Nephron (organoid): ENCODE measurements at regions not wholly inside any gene's neighbourhood (a gene's known extent, or its start where the extent isn't known, plus 50 kb on each side); places are given as distances from the start of the nearest gene placed in this dataset.
"Not testable (repeated sequence)": the region's sequence is repeated elsewhere in the genome, so short reads cannot be mapped to it uniquely, and the experiment has no call there.

Experiments
- H3K27ac Mint-ChIP-seq, 3 experiments: 2 replicates each; pipeline ENCODE4 v1.8.0; 2020; ENCODE audit warnings: mixed read lengths in 3 of 3, mild to moderate bottlenecking in 2 of 3, moderate library complexity in 1 of 3
- H3K27me3 Mint-ChIP-seq: 2 replicates; pipeline ENCODE4 v1.8.0; 2021; ENCODE audit warnings: low read depth, mild to moderate bottlenecking, moderate library complexity, mixed read lengths
- H3K36me3 Mint-ChIP-seq: 2 replicates; pipeline ENCODE4 v1.8.0; 2020; ENCODE audit warnings: low read depth, mixed read lengths
- H3K4me1 Mint-ChIP-seq: 2 replicates; pipeline ENCODE4 v1.8.0; 2020; ENCODE audit warnings: mixed read lengths
- H3K4me3 Mint-ChIP-seq, 3 experiments: 2 replicates each; pipeline ENCODE4 v1.8.0; 2020; ENCODE audit warnings: mild to moderate bottlenecking in 3 of 3, mixed read lengths in 3 of 3, moderate library complexity in 2 of 3
- H3K9me3 Mint-ChIP-seq: 2 replicates; pipeline ENCODE4 v1.8.0; 2020; ENCODE audit warnings: mixed read lengths
- CTCF ChIP-seq, 3 experiments: fragments of 200-600 bp; sonication (generic); IDR thresholded peaks; one replicate each; pipeline ENCODE4 v1.5.0; 2021; ENCODE audit warnings: antibody characterized with exemption in 3 of 3; ENCODE audit not compliant: unreplicated experiment in 3 of 3

- Mint-ChIP-seq H3K27ac (no peak overlapping the region), H3K4me1 (no peaks in the 10 kb centered on the region), H3K27me3 (peaks cover 14% of the 10 kb centered on the region), H3K36me3 (no peaks in the 10 kb centered on the region), H3K4me3 (no peak overlapping the region), H3K9me3 (peaks cover 6% of the 10 kb centered on the region)
- TF ChIP-seq CTCF (IDR thresholded peaks at IDR 0.05; ENCODE audit: unreplicated experiment in 3 of 3) = no peak
Observed at GRCh38 chr16:9014389-9014788, 50.7 kb upstream of the USP7 start.

GRCh38 chr16:9015489-9015888, 51.8 kb upstream of the USP7 start:
- no peak overlapping the region for H3K27ac Mint-ChIP-seq
- TF ChIP-seq CTCF (IDR thresholded peaks at IDR 0.05; ENCODE audit: unreplicated experiment in 3 of 3) = no peak
- no peaks in the 10 kb centered on the region for H3K4me1 Mint-ChIP-seq
- no peaks in the 10 kb centered on the region for H3K36me3 Mint-ChIP-seq
- no peak overlapping the region for H3K4me3 Mint-ChIP-seq
- H3K27me3 Mint-ChIP-seq = peaks cover 14% of the 10 kb centered on the region
- H3K9me3 Mint-ChIP-seq = peaks cover 6% of the 10 kb centered on the region

- not testable (repeated sequence) for H3K4me1 Mint-ChIP-seq, H3K9me3 Mint-ChIP-seq, H3K36me3 Mint-ChIP-seq, H3K27ac Mint-ChIP-seq, H3K4me3 Mint-ChIP-seq
- H3K27me3 Mint-ChIP-seq = peaks cover 14% of the 10 kb centered on the region
Observed at GRCh38 chr16:9016005-9016404, 52.3 kb upstream of the USP7 start.

GRCh38 chr16:9016824-9017223, 53.1 kb upstream of the USP7 start:
- no peak overlapping the region for H3K27ac Mint-ChIP-seq
- peaks cover 6% of the 10 kb centered on the region for H3K9me3 Mint-ChIP-seq
- no peak for TF ChIP-seq CTCF (IDR thresholded peaks at IDR 0.05; ENCODE audit: unreplicated experiment in 3 of 3)
- H3K36me3 Mint-ChIP-seq = no peaks in the 10 kb centered on the region
- peaks cover 14% of the 10 kb centered on the region for H3K27me3 Mint-ChIP-seq
- no peak overlapping the region for H3K4me3 Mint-ChIP-seq
- no peaks in the 10 kb centered on the region for H3K4me1 Mint-ChIP-seq

GRCh38 chr16:9027070-9027799, 63.5 kb upstream of the USP7 start:
- Mint-ChIP-seq H3K36me3 (no peaks in the 10 kb centered on the region), H3K27me3 (peaks cover 3% of the 10 kb centered on the region), H3K4me3 (no peak overlapping the region), H3K4me1 (no peaks in the 10 kb centered on the region), H3K27ac (no peak overlapping the region), H3K9me3 (no peaks in the 10 kb centered on the region)
- no peak for TF ChIP-seq CTCF (IDR thresholded peaks at IDR 0.05; ENCODE audit: unreplicated experiment in 3 of 3)

- H3K9me3 Mint-ChIP-seq, H3K27ac Mint-ChIP-seq, H3K4me1 Mint-ChIP-seq, H3K4me3 Mint-ChIP-seq, H3K36me3 Mint-ChIP-seq, H3K27me3 Mint-ChIP-seq: not testable (repeated sequence)
Observed at GRCh38 chr16:9028491-9028890, 63.0 kb upstream of the HAPSTR1 start.

GRCh38 chr16:9031107-9031506, 60.3 kb upstream of the HAPSTR1 start:
- H3K9me3 Mint-ChIP-seq = peaks cover 2% of the 10 kb centered on the region
- H3K4me3 Mint-ChIP-seq = no peak overlapping the region
- TF ChIP-seq CTCF (IDR thresholded peaks at IDR 0.05; ENCODE audit: unreplicated experiment in 3 of 3) = no peak
- H3K4me1 Mint-ChIP-seq = no peaks in the 10 kb centered on the region
- no peaks in the 10 kb centered on the region for H3K36me3 Mint-ChIP-seq
- peaks cover 3% of the 10 kb centered on the region for H3K27me3 Mint-ChIP-seq
- H3K27ac Mint-ChIP-seq = no peak overlapping the region
